ES-I3 (cell line): ENCODE measurements at regions not wholly inside any gene's neighbourhood (a gene's known extent, or its start where the extent isn't known, plus 50 kb on each side); places are given as distances from the start of the nearest gene placed in this dataset.

Experiments used
- H3K36me3 ChIP-seq: 2 replicates; pipeline ENCODE4 v1.6.1; 2013; ENCODE audit warnings: mild to moderate bottlenecking, low read length, control low read depth, moderate library complexity; ENCODE audit not compliant: insufficient read depth
- H3K4me1 ChIP-seq: 2 replicates; pipeline ENCODE4 v1.6.1; 2013; ENCODE audit warnings: mild to moderate bottlenecking, control low read depth, low read length; ENCODE audit not compliant: insufficient read depth
- H3K9ac ChIP-seq: 2 replicates; pipeline ENCODE4 v1.6.1; 2013; ENCODE audit warnings: low read depth, mild to moderate bottlenecking, low read length, moderate library complexity
- H3K9me3 ChIP-seq: 2 replicates; pipeline ENCODE4 v1.6.1; 2013; ENCODE audit warnings: mild to moderate bottlenecking, low read length, moderate library complexity; ENCODE audit not compliant: control insufficient read depth, insufficient read depth

GRCh38 chr10:6657196-6657595, 77.1 kb upstream of the PRKCQ start:
- Histone ChIP-seq H3K36me3 (no peaks in the 10 kb centered on the region), H3K9me3 (peaks cover 2% of the 10 kb centered on the region), H3K4me1 (no peaks in the 10 kb centered on the region), H3K9ac (no peak overlapping the region)

- H3K4me1 ChIP-seq: no peaks in the 10 kb centered on the region
- H3K36me3 ChIP-seq: no peaks in the 10 kb centered on the region
- no peak overlapping the region for H3K9ac ChIP-seq
- H3K9me3 ChIP-seq: no peaks in the 10 kb centered on the region; the same call in 1 of the 2 replicates
Observed at GRCh38 chr10:6654571-6654970, 74.5 kb upstream of the PRKCQ start.

- no peak overlapping the region for H3K9ac ChIP-seq
- H3K9me3 ChIP-seq: no peaks in the 10 kb centered on the region; the same call in 1 of the 2 replicates
- H3K4me1 ChIP-seq: no peaks in the 10 kb centered on the region; the same call in 1 of the 2 replicates
- H3K36me3 ChIP-seq: no peaks in the 10 kb centered on the region
Observed at GRCh38 chr10:6650586-6650985, 70.5 kb upstream of the PRKCQ start.

DNA sequence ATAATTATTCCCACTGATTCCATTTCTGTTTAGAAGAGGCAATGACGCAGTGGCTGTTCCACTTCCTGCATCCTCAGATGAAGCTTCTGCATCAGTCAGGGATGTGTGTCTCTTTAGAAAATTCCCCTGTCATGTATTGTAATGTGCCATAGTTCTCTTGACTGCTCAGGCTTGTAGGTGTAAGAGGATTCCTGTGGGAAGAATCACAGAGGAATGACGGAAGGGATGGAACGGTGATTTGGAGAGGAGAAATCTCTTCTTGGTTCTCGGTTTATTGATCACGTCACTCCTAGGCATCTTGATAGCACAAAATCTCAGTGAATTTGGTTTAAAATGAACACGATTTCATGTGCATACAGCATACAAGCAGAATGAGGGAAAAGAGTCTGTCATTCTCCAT, 69.8 kb upstream of the PRKCQ start:
- H3K36me3 ChIP-seq: no peaks in the 10 kb centered on the region
- no peaks in the 10 kb centered on the region; the same call in 1 of the 2 replicates for H3K9me3 ChIP-seq
- no peaks in the 10 kb centered on the region; the same call in 1 of the 2 replicates for H3K4me1 ChIP-seq
- no peak overlapping the region for H3K9ac ChIP-seq

- Histone ChIP-seq H3K9ac (no peak overlapping the region), H3K36me3 (no peaks in the 10 kb centered on the region), H3K9me3 (no peaks in the 10 kb centered on the region)
Observed at GRCh38 chr10:6648894-6649720, 69.0 kb upstream of the PRKCQ start.

GRCh38 chr10:6647811-6648526, 67.9 kb upstream of the PRKCQ start:
- Histone ChIP-seq H3K4me1 (no peaks in the 10 kb centered on the region; the same call in 1 of the 2 replicates), H3K36me3 (no peaks in the 10 kb centered on the region), H3K9me3 (no peaks in the 10 kb centered on the region), H3K9ac (no peak overlapping the region)

More at GRCh38 chr10:6648894-6649720, 69.0 kb upstream of the PRKCQ start:
- no peaks in the 10 kb centered on the region; the same call in 1 of the 2 replicates for H3K4me1 ChIP-seq

- no peaks in the 10 kb centered on the region for H3K4me1 ChIP-seq
- no peak overlapping the region for H3K9ac ChIP-seq
- H3K36me3 ChIP-seq: no peaks in the 10 kb centered on the region
- no peaks in the 10 kb centered on the region for H3K9me3 ChIP-seq
Observed at GRCh38 chr10:6643962-6644361, 63.9 kb upstream of the PRKCQ start.

DNA sequence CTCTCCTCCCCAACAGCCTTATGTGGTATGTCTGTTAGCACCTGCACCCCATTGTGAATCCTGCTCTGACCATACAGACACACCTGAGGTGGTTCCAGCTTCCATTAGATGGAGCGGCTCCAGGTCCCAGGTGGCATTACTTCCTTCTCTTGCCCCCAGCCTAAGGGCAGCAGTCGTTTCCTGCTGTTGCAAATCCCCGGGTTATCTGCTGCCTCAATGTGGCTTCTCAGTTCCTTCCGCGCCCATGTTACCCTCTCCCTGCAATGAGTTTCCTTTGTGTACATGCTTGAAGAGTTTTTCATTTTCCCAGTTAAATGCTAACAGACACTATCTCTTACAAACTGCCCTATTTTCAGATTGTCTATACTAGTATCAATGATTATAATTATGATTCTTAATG, 62.8 kb upstream of the PRKCQ start:
- Histone ChIP-seq H3K9me3 (no peaks in the 10 kb centered on the region), H3K9ac (no peak overlapping the region), H3K36me3 (no peaks in the 10 kb centered on the region), H3K4me1 (no peaks in the 10 kb centered on the region)

- Histone ChIP-seq H3K4me1 (no peaks in the 10 kb centered on the region), H3K36me3 (no peaks in the 10 kb centered on the region), H3K9ac (no peak overlapping the region), H3K9me3 (no peaks in the 10 kb centered on the region)
Observed at GRCh38 chr10:6640433-6641040, 60.5 kb upstream of the PRKCQ start.

DNA sequence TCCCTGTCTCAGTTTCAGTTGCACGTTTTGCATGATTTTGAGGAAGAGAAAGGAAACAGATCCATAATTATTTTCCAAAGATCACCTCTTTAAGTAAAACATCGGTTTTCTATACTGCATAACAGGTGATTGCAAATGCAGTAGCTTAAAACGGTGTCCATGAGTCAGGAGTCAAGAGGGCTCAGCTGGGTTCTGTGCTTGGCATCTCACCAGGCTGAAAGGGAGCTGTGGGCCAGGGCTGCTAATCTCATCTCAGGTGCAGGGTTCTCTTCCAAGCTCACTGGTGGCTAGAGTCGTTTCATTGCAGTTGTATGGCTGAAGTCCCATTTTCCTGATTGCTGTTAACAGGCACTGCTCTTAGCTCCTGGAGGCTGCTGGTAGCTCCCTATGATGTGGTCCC, 57.0 kb upstream of the PRKCQ start:
- H3K4me1 ChIP-seq: no peaks in the 10 kb centered on the region
- no peak overlapping the region for H3K9ac ChIP-seq
- H3K36me3 ChIP-seq: no peaks in the 10 kb centered on the region
- no peaks in the 10 kb centered on the region for H3K9me3 ChIP-seq

DNA sequence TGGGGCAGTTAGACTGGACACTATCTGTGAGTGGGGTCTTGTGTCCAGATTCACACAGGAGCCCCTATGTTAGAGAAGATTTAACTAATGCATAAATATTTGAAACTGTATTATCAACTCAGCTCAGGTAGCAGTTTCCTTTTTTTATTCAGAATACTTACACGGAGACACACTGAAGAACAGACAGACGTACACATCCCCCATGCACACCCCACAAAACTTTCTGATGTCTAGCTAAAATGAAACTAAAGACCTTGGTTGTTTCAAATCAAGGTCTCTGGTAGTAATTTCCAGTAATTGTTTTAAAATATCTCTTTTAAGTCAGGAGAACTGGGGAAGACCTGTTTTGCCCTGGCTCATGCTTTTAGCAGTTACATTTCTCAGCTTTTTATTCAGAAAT, 55.7 kb upstream of the PRKCQ start:
- Histone ChIP-seq H3K9me3 (no peaks in the 10 kb centered on the region), H3K9ac (no peak overlapping the region), H3K36me3 (no peaks in the 10 kb centered on the region), H3K4me1 (no peaks in the 10 kb centered on the region)
